HG02571 (cell line): ENCODE measurements at regions not wholly inside any gene's neighbourhood (a gene's known extent, or its start where the extent isn't known, plus 50 kb on each side); places are given as distances from the start of the nearest gene placed in this dataset.

Experiments
- ATAC-seq: cut with Tn5 transposase; IDR thresholded peaks from one replicate; pipeline ENCODE4 v1.9.1; 2021; ENCODE audit warnings: mild to moderate bottlenecking, moderate library complexity; ENCODE audit not compliant: unreplicated experiment

GRCh38 chr9:126088336-126088735 is 238.3 kb upstream of the MVB12B start:
- no peak for ATAC-seq

GRCh38 chr9:126089789-126090188 is 236.8 kb upstream of the MVB12B start:
- no peak for ATAC-seq

- ATAC-seq, result no peak
These were observed 232.9 kb upstream of the MVB12B start for GRCh38 chr9:126093771-126094170.

- no peak for ATAC-seq
These were observed 231.0 kb upstream of the MVB12B start for GRCh38 chr9:126095546-126096190.

GRCh38 chr9:126096340-126096739 is 230.3 kb upstream of the MVB12B start:
- no peak for ATAC-seq

- ATAC-seq, result no peak
These were observed 228.9 kb upstream of the MVB12B start for GRCh38 chr9:126097679-126098078.

- no peak for ATAC-seq
These were observed 220.2 kb upstream of the MVB12B start for GRCh38 chr9:126106404-126106803.

GRCh38 chr9:126107693-126108092 is 218.9 kb upstream of the MVB12B start:
- no peak for ATAC-seq

- ATAC-seq, result no peak
These were observed 218.4 kb upstream of the MVB12B start for GRCh38 chr9:126108240-126108639.

- ATAC-seq, result no peak
These were observed 217.1 kb upstream of the MVB12B start for GRCh38 chr9:126109575-126109974.

- no peak for ATAC-seq
These were observed 215.1 kb upstream of the MVB12B start for GRCh38 chr9:126111556-126111955.

GRCh38 chr9:126112135-126112720 is 214.4 kb upstream of the MVB12B start:
- ATAC-seq, result no peak

- no peak for ATAC-seq
These were observed 213.5 kb upstream of the MVB12B start for GRCh38 chr9:126113176-126113575.

- ATAC-seq, result no peak
These were observed 212.7 kb upstream of the MVB12B start for GRCh38 chr9:126113756-126114408.

GRCh38 chr9:126114409-126114760 is 212.2 kb upstream of the MVB12B start:
- no peak for ATAC-seq

GRCh38 chr9:126114850-126115460 is 211.7 kb upstream of the MVB12B start:
- no peak for ATAC-seq

GRCh38 chr9:126116351-126117157 is 210.1 kb upstream of the MVB12B start:
- no peak for ATAC-seq

GRCh38 chr9:126117158-126117425 is 209.5 kb upstream of the MVB12B start:
- no peak for ATAC-seq

GRCh38 chr9:126117631-126118030 is 209.0 kb upstream of the MVB12B start:
- no peak for ATAC-seq

GRCh38 chr9:126119731-126120130 is 206.9 kb upstream of the MVB12B start:
- no peak for ATAC-seq

- ATAC-seq, result no peak
These were observed 203.6 kb upstream of the MVB12B start for GRCh38 chr9:126122901-126123616.
